H1 (cell line): ENCODE measurements at regions not wholly inside any gene's neighbourhood (a gene's known extent, or its start where the extent isn't known, plus 50 kb on each side); places are given as distances from the start of the nearest gene placed in this dataset.

Source experiments
- BRCA1 ChIP-seq: IDR thresholded peaks from 2 replicates; pipeline ENCODE4 v1.6.1; 2012; ENCODE audit warnings: low read depth, low read length, improper control_type of control experiment
- CBX8 ChIP-seq: fragments of 300-800, 300-1000 bp; sonication (generic); IDR thresholded peaks from 2 replicates; pipeline ENCODE4 v1.7.1; 2016; ENCODE audit warnings: low read depth, low read length, borderline replicate concordance
- CHD7 ChIP-seq: fragments of 300-600 bp; sonication (generic); IDR thresholded peaks from 2 replicates; pipeline ENCODE4 v1.7.1; 2012; ENCODE audit warnings: low read length, moderate library complexity, mild to moderate bottlenecking, inconsistent platforms; ENCODE audit not compliant: insufficient replicate concordance
- EZH2 ChIP-seq: fragments of 200-600 bp; sonication (generic); IDR thresholded peaks from 2 replicates; pipeline ENCODE4 v1.7.1; 2012; ENCODE audit warnings: low read depth, mild to moderate bottlenecking, moderate library complexity, low read length, inconsistent platforms; ENCODE audit not compliant: severe bottlenecking
- KDM4A ChIP-seq: IDR thresholded peaks from one replicate; pipeline ENCODE4 v1.7.1; 2012; ENCODE audit warnings: low read depth, mild to moderate bottlenecking, moderate library complexity, low read length, inconsistent platforms; ENCODE audit not compliant: severe bottlenecking
- MAFK ChIP-seq: IDR thresholded peaks from 2 replicates; pipeline ENCODE4 v1.6.1; 2012; ENCODE audit warnings: low read depth, mild to moderate bottlenecking, improper control_type of control experiment, low read length
- POLR2AphosphoS5 ChIP-seq: IDR thresholded peaks from 2 replicates; pipeline ENCODE4 v1.6.1; 2011; ENCODE audit warnings: low read depth, low read length
- SAP30 ChIP-seq: fragments of 300-600 bp; sonication (generic); IDR thresholded peaks from 2 replicates; pipeline ENCODE4 v1.7.1; 2012; ENCODE audit warnings: low read length, moderate library complexity, mild to moderate bottlenecking, inconsistent platforms; ENCODE audit not compliant: insufficient read depth, insufficient replicate concordance
- SIN3A ChIP-seq, 2 experiments: IDR thresholded peaks in 1 of 2; conservative IDR thresholded peaks in 1 of 2; 2 replicates each; pipeline ENCODE4 v1.6.1; 2011 to 2012; ENCODE audit warnings: low read length in 2 of 2, improper control_type of control experiment in 1 of 2, low read depth in 1 of 2, mild to moderate bottlenecking in 1 of 2
- TCF12 ChIP-seq: IDR thresholded peaks from 2 replicates; pipeline ENCODE4 v1.6.1; 2011; ENCODE audit warnings: low read depth, mild to moderate bottlenecking, low read length
- ZNF274 ChIP-seq: IDR thresholded peaks from 2 replicates; pipeline ENCODE4 v1.7.0; 2012; ENCODE audit warnings: low read length, borderline replicate concordance; ENCODE audit errors: extremely low read depth

GRCh38 chr2:152815634-152816257, 97.3 kb downstream of the ARL6IP6 start (continued):
- TF ChIP-seq CHD7 (no peak), MAFK (no peak), EZH2 (no peak), CBX8 (no peak), SAP30 (no peak), KDM4A (no peak), SIN3A (conservative IDR thresholded peaks at IDR 0.05 in 1 of 2, IDR thresholded peaks at IDR 0.05 in 1 of 2; ENCODE audit: low read depth in 1 of 2, low read length in 2 of 2) (no peak), ZNF274 (no peak), POLR2AphosphoS5 (no peak), BRCA1 (no peak), TCF12 (no peak)
